IMR-90 (cell line): ENCODE measurements at regions not wholly inside any gene's neighbourhood (a gene's known extent, or its start where the extent isn't known, plus 50 kb on each side); places are given as distances from the start of the nearest gene placed in this dataset.

Experiments used
- ATAC-seq: fragments of 200-7000 bp; cut with Tn5 transposase; 2 replicates; pipeline ENCODE4 v1.9.1; 2020; ENCODE audit warnings: low read depth, mild to moderate bottlenecking, moderate library complexity
- BruUV-seq: library from RNA; stranded (reverse); fragments of 400-500 nt; replicated peaks from 2 replicates; lab custom pipeline; 2021; lab: Mats Ljungman, UMichigan
- CTCF ChIA-PET: fragments of 300-600 bp; formaldehyde crosslinking; extraction: SDS; loops from one replicate; lab custom pipeline; 2021; ENCODE audit warnings: antibody characterized with exemption; lab: Yijun Ruan, JAX
- POLR2A ChIA-PET: fragments of 300-600 bp; sonication (Branson Sonifier 250); formaldehyde crosslinking; loops from one replicate; lab custom pipeline; 2022; ENCODE audit warnings: antibody characterized with exemption; ENCODE audit not compliant: unreplicated experiment; lab: Charles Lee
- DNase-seq: peaks from one replicate; pipeline ENCODE4 v3.0.0; 2013
- H2AFZ ChIP-seq: replicated peaks from 2 replicates; pipeline ENCODE3; 2013; ENCODE audit warnings: low read length, mild to moderate bottlenecking; ENCODE audit not compliant: poor library complexity
- H2AK5ac ChIP-seq: 2 replicates; pipeline ENCODE4 v1.6.1; 2013; ENCODE audit warnings: low read depth, low read length, inconsistent platforms
- H2AK9ac ChIP-seq: replicated peaks from 2 replicates; pipeline ENCODE3; 2013; ENCODE audit warnings: mild to moderate bottlenecking, low read depth, low read length, moderate library complexity; ENCODE audit not compliant: poor library complexity
- H2BK120ac ChIP-seq: 2 replicates; pipeline ENCODE4 v1.6.1; 2013; ENCODE audit warnings: low read depth, low read length, inconsistent platforms
- H2BK15ac ChIP-seq: 3 replicates; pipeline ENCODE4 v1.6.1; 2013; ENCODE audit warnings: low read depth, low read length, inconsistent platforms
- H2BK20ac ChIP-seq: 2 replicates; pipeline ENCODE4 v1.6.1; 2013; ENCODE audit warnings: low read depth, mild to moderate bottlenecking, inconsistent platforms, low read length, moderate library complexity
- H2BK5ac ChIP-seq: 2 replicates; pipeline ENCODE4 v1.6.1; 2013; ENCODE audit warnings: mild to moderate bottlenecking, low read depth, low read length, inconsistent platforms; ENCODE audit not compliant: poor library complexity, severe bottlenecking
- H3K14ac ChIP-seq: replicated peaks from 2 replicates; pipeline ENCODE4 v1.6.1; 2013; ENCODE audit warnings: low read depth, low read length, inconsistent platforms
- H3K18ac ChIP-seq: 2 replicates; pipeline ENCODE4 v1.6.1; 2013; ENCODE audit warnings: low read depth, low read length, control low read depth
- H3K23ac ChIP-seq: 2 replicates; pipeline ENCODE4 v1.6.1; 2013; ENCODE audit warnings: low read depth, low read length, inconsistent platforms
- H3K27ac ChIP-seq: 2 replicates; pipeline ENCODE4 v1.5.1; 2013; ENCODE audit warnings: mild to moderate bottlenecking, control low read depth, low read length; ENCODE audit not compliant: insufficient read depth
- H3K27me3 ChIP-seq: 2 replicates; pipeline ENCODE4 v1.6.1; 2013; ENCODE audit warnings: low read length; ENCODE audit not compliant: control insufficient read depth, insufficient read depth
- H3K36me3 ChIP-seq: 2 replicates; pipeline ENCODE4 v1.6.1; 2013; ENCODE audit warnings: low read length, mixed read lengths; ENCODE audit not compliant: control insufficient read depth, insufficient read depth
- H3K4ac ChIP-seq: 2 replicates; pipeline ENCODE4 v1.6.1; 2013; ENCODE audit warnings: low read depth, low read length, inconsistent platforms
- H3K4me1 ChIP-seq: 2 replicates; pipeline ENCODE4 v1.6.1; 2013; ENCODE audit warnings: low read length, mixed read lengths; ENCODE audit not compliant: control insufficient read depth, insufficient read depth
- H3K4me2 ChIP-seq: 2 replicates; pipeline ENCODE4 v1.6.1; 2013; ENCODE audit warnings: low read depth, mild to moderate bottlenecking, control low read depth, low read length, moderate library complexity
- H3K4me3 ChIP-seq: 2 replicates; pipeline ENCODE4 v1.5.1; 2013; ENCODE audit warnings: low read depth, mild to moderate bottlenecking, control low read depth, low read length, moderate library complexity; ENCODE audit not compliant: insufficient read depth
- H3K56ac ChIP-seq: 2 replicates; pipeline ENCODE4 v1.6.1; 2013; ENCODE audit warnings: low read length, inconsistent platforms; ENCODE audit not compliant: insufficient read depth; ENCODE audit errors: extremely low read depth
- H3K79me1 ChIP-seq, 2 experiments: 2 replicates each; pipeline ENCODE4 v1.6.1; 2013; ENCODE audit warnings: low read length in 2 of 2, inconsistent platforms in 1 of 2, low read depth in 1 of 2
- H3K9ac ChIP-seq: 2 replicates; pipeline ENCODE4 v1.6.1; 2013; ENCODE audit warnings: low read depth, low read length, control low read depth
- H3K9me1 ChIP-seq: 2 replicates; pipeline ENCODE4 v1.6.1; 2013; ENCODE audit warnings: low read length, inconsistent platforms; ENCODE audit not compliant: insufficient read depth
- H3K9me3 ChIP-seq: 2 replicates; pipeline ENCODE4 v1.6.1; 2013; ENCODE audit warnings: low read length; ENCODE audit not compliant: control insufficient read depth, insufficient read depth
- H4K20me1 ChIP-seq: 2 replicates; pipeline ENCODE4 v1.6.1; 2013; ENCODE audit warnings: low read length, inconsistent platforms; ENCODE audit not compliant: insufficient read depth
- H4K5ac ChIP-seq: 2 replicates; pipeline ENCODE4 v1.6.1; 2013; ENCODE audit warnings: mild to moderate bottlenecking, low read depth, low read length, control low read depth
- H4K8ac ChIP-seq, 2 experiments: 2 replicates each; pipeline ENCODE4 v1.6.1; 2013; ENCODE audit warnings: low read depth in 2 of 2, low read length in 2 of 2, control low read depth in 1 of 2, inconsistent platforms in 1 of 2
- H4K91ac ChIP-seq: 2 replicates; pipeline ENCODE4 v1.6.1; 2013; ENCODE audit warnings: low read depth, low read length, inconsistent platforms; ENCODE audit not compliant: insufficient read depth
- CTCF ChIP-seq: conservative IDR thresholded peaks from 2 replicates; pipeline ENCODE4 v1.5.1; 2012; ENCODE audit warnings: mild to moderate bottlenecking, low read depth, low read length, improper control_type of control experiment
- FOS ChIP-seq: fragments of 150-350 bp; IDR thresholded peaks from 2 replicates; pipeline ENCODE4 v1.6.1; 2016; ENCODE audit warnings: low read depth, low read length
- MAFK ChIP-seq: IDR thresholded peaks from 2 replicates; pipeline ENCODE4 v1.6.1; 2012; ENCODE audit warnings: low read depth, low read length, improper control_type of control experiment
- NFE2L2 ChIP-seq: fragments of 150-350 bp; IDR thresholded peaks from 2 replicates; pipeline ENCODE4 v1.6.1; 2016; ENCODE audit warnings: low read depth, mild to moderate bottlenecking, low read length
- RCOR1 ChIP-seq: IDR thresholded peaks from 2 replicates; pipeline ENCODE4 v1.6.1; 2012; ENCODE audit warnings: mild to moderate bottlenecking, low read length, improper control_type of control experiment; ENCODE audit not compliant: insufficient replicate concordance
- WGBS, 2 experiments: methylation state at CpG; one replicate each; pipeline versions ENCODE4 v1.1.5 to v1.1.7; 2013; ENCODE audit warnings: missing lambda C conversion rate in 2 of 2; ENCODE audit not compliant: insufficient read length in 1 of 2; ENCODE audit errors: extremely low coverage in 2 of 2; 5-methylcytosine and 5-hydroxymethylcytosine counted together
- dilution Hi-C: fragments of 300-500 bp; cut with HindIII; formaldehyde crosslinking; loops from one replicate; pipeline ENCODE4 v1.14.3; 2018; ENCODE audit warnings: low sequenced_read_pairs; ENCODE audit not compliant: unreplicated experiment
- in situ Hi-C: fragments of 300-500 bp; cut with MboI; formaldehyde crosslinking; loops from 3 replicates; pipeline ENCODE4 v1.14.3; 2019; ENCODE audit warnings: low sequenced_read_pairs, inconsistent platforms, mixed read lengths
- intact Hi-C: fragments of 100-400 bp; cut with micrococcal nuclease; formaldehyde crosslinking; loops from 2 replicates; pipeline ENCODE4 v1.10.0; 2022

GRCh38 chr3:176570992-176571391 is 626.3 kb downstream of the TBL1XR1 start:
- 60% methylated on average over 1 of the region's 5 CpGs; no CpG with 5 or more reads in 1 of the 2 experiments for WGBS, 2 experiments
- Histone ChIP-seq H3K14ac (no peak overlapping the region), H2BK5ac (no peak overlapping the region), H3K36me3 (no peaks in the 10 kb centered on the region), H3K79me1 (no peaks in the 10 kb centered on the region), H2BK120ac (no peak overlapping the region), H4K91ac (no peak overlapping the region), H3K27ac (no peak overlapping the region), H3K9me1 (no peaks in the 10 kb centered on the region), H2AK9ac (no peak overlapping the region), H3K4ac (no peak overlapping the region), H3K18ac (no peak overlapping the region), H3K4me2 (no peak overlapping the region), H2BK20ac (no peak overlapping the region), H3K9me3 (no peaks in the 10 kb centered on the region; the same call in 1 of the 2 replicates), H2BK15ac (no peak overlapping the region), H3K9ac (no peak overlapping the region), H3K27me3 (no peaks in the 10 kb centered on the region), H3K56ac (no peak overlapping the region), H2AFZ (no peak overlapping the region), H4K5ac (no peak overlapping the region), H4K20me1 (no peaks in the 10 kb centered on the region), H3K4me1 (no peaks in the 10 kb centered on the region), H3K23ac (no peak overlapping the region), H2AK5ac (no peak overlapping the region), H4K8ac (no peak overlapping the region), H3K4me3 (no peak overlapping the region)
- POLR2A ChIA-PET, result no interaction called here
- ATAC-seq (no peak), DNase-seq (no peak)
- intact Hi-C loops (no loop called here), dilution Hi-C loops (no loop called here), in situ Hi-C loops (no loop called here)
- CTCF ChIA-PET, result interaction anchor here (0.6 kb wide), 1 partner anchor 47 kb away, joined by 3 read pairs; no protein-coding TSS in a partner anchor
- TF ChIP-seq NFE2L2, result no peak
- TF ChIP-seq FOS, result no peak
- TF ChIP-seq MAFK, result no peak
- TF ChIP-seq CTCF, result no peak
- no peak for TF ChIP-seq RCOR1
- no TSS peak for BruUV-seq
